GM12891 (cell line): ENCODE measurements at regions not wholly inside any gene's neighbourhood (a gene's known extent, or its start where the extent isn't known, plus 50 kb on each side); places are given as distances from the start of the nearest gene placed in this dataset.

ENCODE experiments used
- DNase-seq: peaks from one replicate; pipeline ENCODE4 v3.0.0; 2011; ENCODE audit warnings: low spot score; ENCODE audit not compliant: insufficient read length
- FAIRE-seq: peaks from 2 replicates; lab custom pipeline; 2011; peaks lifted over from hg19 to GRCh38; lab: Jason Lieb, UNC
- PAX5 ChIP-seq: IDR thresholded peaks from 2 replicates; pipeline ENCODE4 v1.6.1; 2011; ENCODE audit warnings: low read length, moderate library complexity, mild to moderate bottlenecking; ENCODE audit not compliant: insufficient read depth, severe bottlenecking
- POLR2A ChIP-seq: IDR thresholded peaks from 2 replicates; pipeline ENCODE4 v1.6.1; 2011; ENCODE audit warnings: low read depth, low read length, control low read depth
- POLR2AphosphoS5 ChIP-seq: IDR thresholded peaks from 2 replicates; pipeline ENCODE4 v1.6.1; 2011; ENCODE audit warnings: low read depth, low read length, control low read depth
- POU2F2 ChIP-seq: IDR thresholded peaks from 2 replicates; pipeline ENCODE4 v1.6.1; 2011; ENCODE audit warnings: low read depth, mild to moderate bottlenecking, control low read depth, low read length, moderate library complexity
- SPI1 ChIP-seq: IDR thresholded peaks from 2 replicates; pipeline ENCODE4 v1.6.1; 2011; ENCODE audit warnings: low read depth, low read length, control low read depth
- TAF1 ChIP-seq: IDR thresholded peaks from 2 replicates; pipeline ENCODE4 v1.6.1; 2011; ENCODE audit warnings: low read depth, low read length, control low read depth

- no peak for FAIRE-seq
- TF ChIP-seq POU2F2: no peak
- TF ChIP-seq SPI1: no peak
- TF ChIP-seq POLR2A: no peak
- TF ChIP-seq POLR2AphosphoS5: no peak
- no peak for TF ChIP-seq PAX5
- TF ChIP-seq TAF1: no peak
These were observed 318.0 kb downstream of the ZEB2 start for GRCh38 chr2:144201868-144202468.

DNA sequence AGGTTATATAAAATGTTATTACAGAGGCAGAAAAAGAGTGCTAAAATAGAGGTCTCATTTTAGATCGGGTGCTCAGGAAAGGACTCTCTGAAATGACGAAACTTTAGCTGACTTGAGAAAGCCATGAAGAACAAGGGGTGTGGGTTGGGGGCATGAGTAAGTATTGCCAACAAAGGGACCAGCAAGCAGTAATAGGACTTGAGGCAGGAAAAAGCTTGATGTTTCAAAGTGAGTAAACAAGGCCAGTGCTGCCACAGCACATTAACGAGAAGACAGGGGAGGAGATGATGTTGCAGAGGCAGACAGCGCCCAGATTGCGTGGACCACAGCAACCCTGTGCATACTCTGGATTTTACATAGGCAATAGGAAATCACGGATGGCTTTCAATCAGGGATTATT, 318.8 kb downstream of the ZEB2 start:
- FAIRE-seq (no peak), DNase-seq (no peak)
- no peak for TF ChIP-seq SPI1
- no peak for TF ChIP-seq TAF1
- TF ChIP-seq PAX5: no peak
- TF ChIP-seq POU2F2: no peak
- TF ChIP-seq POLR2AphosphoS5: no peak
- no peak for TF ChIP-seq POLR2A

More at GRCh38 chr2:144201868-144202468, 318.0 kb downstream of the ZEB2 start:
- no peak for DNase-seq

GRCh38 chr2:144198116-144198515, 321.8 kb downstream of the ZEB2 start:
- no peak for DNase-seq
- no peak for FAIRE-seq
- TF ChIP-seq PAX5 (no peak), TAF1 (no peak), POLR2AphosphoS5 (no peak), POLR2A (no peak), SPI1 (no peak), POU2F2 (no peak)

GRCh38 chr2:144194326-144195071, 325.4 kb downstream of the ZEB2 start:
- FAIRE-seq: peak; percentile 41
- TF ChIP-seq POU2F2 (no peak), POLR2AphosphoS5 (no peak), TAF1 (no peak), POLR2A (no peak), PAX5 (no peak), SPI1 (no peak)
- no peak for DNase-seq

- TF ChIP-seq POLR2A (no peak), SPI1 (no peak), POU2F2 (no peak), POLR2AphosphoS5 (no peak)
- FAIRE-seq (no peak), DNase-seq (no peak)
These were observed 328.9 kb downstream of the ZEB2 start for GRCh38 chr2:144190908-144191605.

DNA sequence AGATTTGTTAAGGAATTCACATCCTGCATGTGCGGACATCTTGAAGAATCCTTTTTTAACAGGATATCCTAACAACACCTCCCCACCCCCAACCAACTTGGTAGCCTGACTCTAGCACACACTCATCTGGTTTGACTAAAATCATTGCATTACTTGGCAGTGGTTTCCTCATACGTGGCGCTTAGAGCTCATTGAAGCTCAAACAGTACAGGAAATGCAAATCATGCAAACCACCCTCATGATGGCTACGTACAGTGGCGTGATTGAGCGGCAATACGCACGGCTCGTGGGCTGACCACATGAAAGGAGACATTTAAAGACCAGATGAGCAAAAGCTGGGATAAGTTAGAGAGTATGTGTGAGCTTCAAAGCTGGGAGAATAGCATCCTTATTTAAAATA, 336.2 kb downstream of the ZEB2 start:
- TF ChIP-seq PAX5 (no peak), POLR2AphosphoS5 (no peak), SPI1 (no peak), TAF1 (no peak), POU2F2 (peak; percentile 97), POLR2A (no peak)
- DNase-seq: no peak
- FAIRE-seq: peak; percentile 91

DNA sequence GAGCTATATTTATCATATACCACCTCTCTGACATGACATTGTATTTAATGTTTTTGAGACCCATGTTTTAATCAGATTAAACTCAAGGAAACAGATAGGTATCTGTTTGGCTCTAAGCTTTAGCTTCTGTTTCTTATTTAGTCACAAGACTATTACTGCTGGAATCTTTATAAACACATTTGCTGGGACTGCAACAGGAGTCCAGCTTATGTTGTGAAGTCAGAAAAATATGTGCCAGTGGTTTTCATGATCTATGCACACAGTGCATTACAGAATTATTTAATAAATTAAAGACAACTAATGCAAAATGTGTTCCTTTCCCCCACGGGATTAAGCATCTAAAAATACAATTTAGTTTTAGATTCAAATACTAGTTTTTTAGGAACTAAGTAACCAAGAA, 338.9 kb downstream of the ZEB2 start:
- DNase-seq (no peak), FAIRE-seq (no peak)
- TF ChIP-seq POLR2AphosphoS5 (no peak), PAX5 (no peak), SPI1 (no peak), POLR2A (no peak), TAF1 (no peak), POU2F2 (no peak)

- TF ChIP-seq POLR2AphosphoS5: no peak
- TF ChIP-seq TAF1: no peak
- no peak for TF ChIP-seq PAX5
- TF ChIP-seq SPI1: no peak
- TF ChIP-seq POU2F2: no peak
- TF ChIP-seq POLR2A: no peak
- DNase-seq (no peak), FAIRE-seq (no peak)
These were observed 339.8 kb downstream of the ZEB2 start for GRCh38 chr2:144180131-144180530.

GRCh38 chr2:144170179-144170578, 349.7 kb downstream of the ZEB2 start:
- no peak for FAIRE-seq
- no peak for DNase-seq
- TF ChIP-seq POU2F2 (no peak), PAX5 (no peak), SPI1 (no peak), TAF1 (no peak), POLR2A (no peak), POLR2AphosphoS5 (no peak)
